ENCODE measurements at regions not wholly inside any gene's neighbourhood (a gene's known extent, or its start where the extent isn't known, plus 50 kb on each side); places are given as distances from the start of the nearest gene placed in this dataset.
"Not testable (repeated sequence)": the region's sequence is repeated elsewhere in the genome, so short reads cannot be mapped to it uniquely, and the experiment has no call there.

- H4K20me1 ChIP-seq (ENCODE audit: insufficient read depth, low read length); H3K18ac ChIP-seq (ENCODE audit: low read depth, low read length); H3K4me1 ChIP-seq (ENCODE audit: control insufficient read depth, insufficient read depth, low read length); H3K9me1 ChIP-seq (ENCODE audit: insufficient read depth, low read length); H2BK15ac ChIP-seq (ENCODE audit: low read depth, low read length); H2BK20ac ChIP-seq (ENCODE audit: low read depth, low read length); H3K27me3 ChIP-seq (ENCODE audit: control insufficient read depth, insufficient read depth, low read length); ATAC-seq (ENCODE audit: low read depth); H4K91ac ChIP-seq (ENCODE audit: insufficient read depth, low read depth, low read length); H3K23ac ChIP-seq (ENCODE audit: low read depth, low read length); H3K27ac ChIP-seq (ENCODE audit: insufficient read depth, low read length); dilution Hi-C loops (cut with HindIII; ENCODE audit: low sequenced_read_pairs, unreplicated experiment); H2AK5ac ChIP-seq (ENCODE audit: low read depth, low read length); H2AFZ ChIP-seq (replicated peaks; ENCODE audit: low read length, poor library complexity); H3K4ac ChIP-seq (ENCODE audit: low read depth, low read length); H2BK120ac ChIP-seq (ENCODE audit: low read depth, low read length); BruUV-seq (replicated peaks); H4K5ac ChIP-seq (ENCODE audit: low read depth, low read length); in situ Hi-C loops (cut with MboI; ENCODE audit: low sequenced_read_pairs); H3K36me3 ChIP-seq (ENCODE audit: control insufficient read depth, insufficient read depth, low read length); intact Hi-C loops (cut with micrococcal nuclease); H3K9me3 ChIP-seq (ENCODE audit: control insufficient read depth, insufficient read depth, low read length); CTCF ChIA-PET; H2AK9ac ChIP-seq (replicated peaks; ENCODE audit: low read depth, low read length, poor library complexity); H3K14ac ChIP-seq (replicated peaks; ENCODE audit: low read depth, low read length); H2BK5ac ChIP-seq (ENCODE audit: low read depth, low read length, poor library complexity, severe bottlenecking); H3K4me3 ChIP-seq (ENCODE audit: insufficient read depth, low read depth, low read length); H3K4me2 ChIP-seq (ENCODE audit: low read depth, low read length); H3K56ac ChIP-seq (ENCODE audit: extremely low read depth, insufficient read depth, low read length); DNase-seq; POLR2A ChIA-PET (ENCODE audit: unreplicated experiment); H4K8ac ChIP-seq (ENCODE audit: low read depth in 2 of 2, low read length in 2 of 2); H3K79me1 ChIP-seq (ENCODE audit: low read depth in 1 of 2, low read length in 2 of 2); H3K9ac ChIP-seq (ENCODE audit: low read depth, low read length): not testable (repeated sequence)
- no CpG with 5 or more reads among the region's 8 CpGs for WGBS, 2 experiments (ENCODE audit: extremely low coverage in 2 of 2, insufficient read length in 1 of 2)
These were observed 1490.8 kb downstream of the FOXD4L5 start for GRCh38 chr9:63794081-63794685.

GRCh38 chr9:63787454-63787853, 1497.6 kb downstream of the FOXD4L5 start:
- BruUV-seq (replicated peaks); H4K91ac ChIP-seq (ENCODE audit: insufficient read depth, low read depth, low read length); H4K20me1 ChIP-seq (ENCODE audit: insufficient read depth, low read length); H2AFZ ChIP-seq (replicated peaks; ENCODE audit: low read length, poor library complexity); H4K8ac ChIP-seq (ENCODE audit: low read depth in 2 of 2, low read length in 2 of 2); dilution Hi-C loops (cut with HindIII; ENCODE audit: low sequenced_read_pairs, unreplicated experiment); H3K36me3 ChIP-seq (ENCODE audit: control insufficient read depth, insufficient read depth, low read length); H3K27ac ChIP-seq (ENCODE audit: insufficient read depth, low read length); POLR2A ChIA-PET (ENCODE audit: unreplicated experiment); DNase-seq; H2BK5ac ChIP-seq (ENCODE audit: low read depth, low read length, poor library complexity, severe bottlenecking); H2BK15ac ChIP-seq (ENCODE audit: low read depth, low read length); CTCF ChIA-PET; H2BK120ac ChIP-seq (ENCODE audit: low read depth, low read length); H3K4me1 ChIP-seq (ENCODE audit: control insufficient read depth, insufficient read depth, low read length); H3K14ac ChIP-seq (replicated peaks; ENCODE audit: low read depth, low read length); H3K23ac ChIP-seq (ENCODE audit: low read depth, low read length); H2AK9ac ChIP-seq (replicated peaks; ENCODE audit: low read depth, low read length, poor library complexity); H3K79me1 ChIP-seq (ENCODE audit: low read depth in 1 of 2, low read length in 2 of 2); intact Hi-C loops (cut with micrococcal nuclease); H2AK5ac ChIP-seq (ENCODE audit: low read depth, low read length); H3K9me1 ChIP-seq (ENCODE audit: insufficient read depth, low read length); H3K27me3 ChIP-seq (ENCODE audit: control insufficient read depth, insufficient read depth, low read length); H3K4ac ChIP-seq (ENCODE audit: low read depth, low read length); ATAC-seq (ENCODE audit: low read depth); H2BK20ac ChIP-seq (ENCODE audit: low read depth, low read length); H3K4me2 ChIP-seq (ENCODE audit: low read depth, low read length); H3K56ac ChIP-seq (ENCODE audit: extremely low read depth, insufficient read depth, low read length); H4K5ac ChIP-seq (ENCODE audit: low read depth, low read length); H3K9ac ChIP-seq (ENCODE audit: low read depth, low read length); H3K4me3 ChIP-seq (ENCODE audit: insufficient read depth, low read depth, low read length); H3K9me3 ChIP-seq (ENCODE audit: control insufficient read depth, insufficient read depth, low read length); H3K18ac ChIP-seq (ENCODE audit: low read depth, low read length); in situ Hi-C loops (cut with MboI; ENCODE audit: low sequenced_read_pairs): not testable (repeated sequence)
- 20% methylated on average over 1 of the region's 3 CpGs; no CpG with 5 or more reads in 1 of the 2 experiments for WGBS, 2 experiments (ENCODE audit: extremely low coverage in 2 of 2, insufficient read length in 1 of 2)
